OCI-LY3 (cell line): ENCODE measurements at regions not wholly inside any gene's neighbourhood (a gene's known extent, or its start where the extent isn't known, plus 50 kb on each side); places are given as distances from the start of the nearest gene placed in this dataset.
A peak's percentile ranks its signal among the peaks of the same experiment; 100 is the strongest.

Source experiments
- H2AFZ ChIP-seq: fragments of 200-600, 300-600 bp; shearing (Covaris generic); 2 replicates; pipeline ENCODE4 v1.6.0; 2014; ENCODE audit warnings: antibody characterized with exemption, low read depth, low read length
- H3K27ac ChIP-seq: fragments of 200-600, 300-600 bp; sonication (generic); 2 replicates; pipeline ENCODE4 v1.5.1; 2014; ENCODE audit warnings: mild to moderate bottlenecking, low read length, moderate library complexity, mixed read lengths
- H3K27me3 ChIP-seq: fragments of 200-600, 300-600 bp; sonication (generic); 2 replicates; pipeline ENCODE4 v1.6.1; 2014; ENCODE audit warnings: low read depth, low read length, mixed read lengths
- H3K36me3 ChIP-seq: fragments of 200-600, 300-600 bp; sonication (generic); replicated peaks from 2 replicates; pipeline ENCODE3; 2014; ENCODE audit warnings: low read depth, low read length, mixed read lengths
- H3K4me1 ChIP-seq: fragments of 300-600, 200-600 bp; sonication (generic); 2 replicates; pipeline ENCODE4 v1.6.1; 2014; ENCODE audit warnings: low read length, mixed read lengths
- H3K4me2 ChIP-seq: fragments of 200-600, 300-600 bp; sonication (generic); 2 replicates; pipeline ENCODE4 v1.6.1; 2014; ENCODE audit warnings: low read length, mixed read lengths
- H3K4me3 ChIP-seq: fragments of 300-600, 200-600 bp; sonication (generic); 2 replicates; pipeline ENCODE4 v1.5.1; 2014; ENCODE audit warnings: antibody characterized with exemption, mild to moderate bottlenecking, low read length, moderate library complexity
- H3K79me2 ChIP-seq: fragments of 300-600, 200-600 bp; shearing (Covaris generic); 2 replicates; pipeline ENCODE4 v1.6.1; 2014; ENCODE audit warnings: mild to moderate bottlenecking, low read length, mixed read lengths
- H3K9ac ChIP-seq: fragments of 300-600, 200-600 bp; shearing (Covaris generic); 2 replicates; pipeline ENCODE4 v1.6.0; 2014; ENCODE audit warnings: mild to moderate bottlenecking, low read length, moderate library complexity
- H3K9me3 ChIP-seq: fragments of 200-600, 300-600 bp; shearing (Covaris generic); 2 replicates; pipeline ENCODE4 v1.6.1; 2014; ENCODE audit warnings: low read length, mixed read lengths; ENCODE audit not compliant: insufficient read depth
- H4K20me1 ChIP-seq: fragments of 200-600, 300-600 bp; sonication (generic); 2 replicates; pipeline ENCODE4 v1.6.1; 2016; ENCODE audit warnings: low read length, mixed read lengths; ENCODE audit not compliant: insufficient read depth
- CTCF ChIP-seq: fragments of 200-600, 300-600 bp; sonication (generic); IDR thresholded peaks from 2 replicates; pipeline ENCODE4 v1.5.1; 2014; ENCODE audit warnings: antibody characterized with exemption, low read length, low read depth
- EZH2phosphoT487 ChIP-seq: fragments of 200-600 bp; shearing (Covaris generic); IDR thresholded peaks from 2 replicates; pipeline ENCODE4 v1.6.1; 2018; ENCODE audit warnings: antibody characterized with exemption, mixed run types, low read depth

- no peaks in the 10 kb centered on the region for H3K9me3 ChIP-seq
- no peak overlapping the region for H2AFZ ChIP-seq
- H4K20me1 ChIP-seq, result no peaks in the 10 kb centered on the region
- H3K27ac ChIP-seq, result no peak overlapping the region
- H3K36me3 ChIP-seq, result no peaks in the 10 kb centered on the region
- H3K4me1 ChIP-seq, result peaks cover 32% of the 10 kb centered on the region
- no peak overlapping the region for H3K9ac ChIP-seq
- no peak overlapping the region for H3K4me3 ChIP-seq
- H3K27me3 ChIP-seq, result 0 out of 2 replicates have a peak, but pooled peaks cover 7% of the 10 kb centered on the region
- H3K79me2 ChIP-seq, result no peaks in the 10 kb centered on the region
- no peak overlapping the region for H3K4me2 ChIP-seq
- TF ChIP-seq CTCF (no peak), EZH2phosphoT487 (no peak)
Measured at GRCh38 chr4:26191353-26191752, 129.5 kb upstream of the RBPJ start.

- peak overlapping the region; percentile 36 for H3K9ac ChIP-seq
- peak; percentile 37; the same call in 1 of the 2 replicates for TF ChIP-seq CTCF
- TF ChIP-seq EZH2phosphoT487, result no peak
- H3K9me3 ChIP-seq, result no peaks in the 10 kb centered on the region
- H3K4me1 ChIP-seq, result peaks cover 47% of the 10 kb centered on the region
- H3K4me3 ChIP-seq, result peak overlapping the region; percentile 43
- H2AFZ ChIP-seq, result peak overlapping the region; percentile 54
- peak overlapping the region; percentile 83 for H3K4me2 ChIP-seq
- no peaks in the 10 kb centered on the region for H3K36me3 ChIP-seq
- H3K27me3 ChIP-seq, result peaks cover 12% of the 10 kb centered on the region; the same call in 1 of the 2 replicates
- no peaks in the 10 kb centered on the region for H3K79me2 ChIP-seq
- no peaks in the 10 kb centered on the region for H4K20me1 ChIP-seq
- H3K27ac ChIP-seq, result peak overlapping the region; percentile 53
Measured at GRCh38 chr4:26192899-26193869, 127.6 kb upstream of the RBPJ start.

DNA sequence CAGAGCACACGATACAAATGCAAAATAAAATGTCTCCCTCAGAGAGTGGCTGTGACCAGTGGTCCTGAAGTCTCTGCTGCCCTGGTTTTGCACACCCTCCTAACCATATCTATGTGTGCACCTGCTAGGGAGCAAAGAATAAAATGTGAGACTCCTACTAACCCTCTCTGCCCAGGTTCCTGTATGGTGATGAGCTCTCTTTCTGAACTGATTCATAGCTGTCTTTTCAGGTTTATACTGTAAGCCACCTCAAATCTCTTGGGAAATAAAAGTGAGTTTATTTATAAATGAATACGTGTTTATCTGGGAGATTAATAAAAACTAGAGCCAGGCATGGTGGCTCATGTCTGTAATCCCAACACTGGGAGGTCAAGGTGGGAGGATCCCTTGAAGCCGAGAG lies 126.0 kb upstream of the RBPJ start:
- Histone ChIP-seq H3K4me1 (peaks cover 54% of the 10 kb centered on the region), H4K20me1 (no peaks in the 10 kb centered on the region), H3K9ac (peak overlapping the region; percentile 28; the same call in 1 of the 2 replicates), H3K4me3 (peak overlapping the region; percentile 43; the same call in 1 of the 2 replicates), H3K36me3 (no peaks in the 10 kb centered on the region), H3K4me2 (peak overlapping the region; percentile 83), H2AFZ (peak overlapping the region; percentile 33; the same call in 1 of the 2 replicates), H3K79me2 (no peaks in the 10 kb centered on the region), H3K27me3 (peaks cover 15% of the 10 kb centered on the region), H3K9me3 (no peaks in the 10 kb centered on the region), H3K27ac (peak overlapping the region; percentile 57)
- TF ChIP-seq EZH2phosphoT487 (no peak), CTCF (no peak)

DNA sequence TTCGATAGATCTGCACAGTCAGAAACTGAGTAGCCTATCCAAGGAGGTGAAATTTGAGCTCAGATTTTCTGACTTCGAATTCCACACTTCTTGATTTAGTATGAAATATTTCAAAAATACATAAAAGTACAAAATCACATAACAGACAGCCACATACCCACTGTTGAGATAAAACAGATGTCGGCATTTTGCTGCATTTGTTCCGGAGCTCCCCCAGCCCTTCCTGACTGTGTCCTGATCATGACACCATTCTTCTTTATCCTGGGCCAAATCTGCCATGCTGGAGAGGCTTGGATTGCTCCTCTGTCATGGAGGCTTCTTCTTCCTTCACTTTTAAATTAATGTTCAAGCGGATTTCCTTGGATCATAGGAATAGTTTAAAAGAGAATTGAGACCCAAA lies 124.2 kb upstream of the RBPJ start:
- Histone ChIP-seq H3K4me3 (no peak overlapping the region), H3K27me3 (peaks cover 26% of the 10 kb centered on the region), H3K9me3 (no peaks in the 10 kb centered on the region), H3K4me2 (no peak overlapping the region), H3K27ac (no peak overlapping the region), H3K9ac (no peak overlapping the region), H2AFZ (no peak overlapping the region), H4K20me1 (no peaks in the 10 kb centered on the region), H3K4me1 (peaks cover 54% of the 10 kb centered on the region), H3K36me3 (no peaks in the 10 kb centered on the region), H3K79me2 (no peaks in the 10 kb centered on the region)
- TF ChIP-seq EZH2phosphoT487 (no peak), CTCF (no peak)
